ENCODE measurements at regions not wholly inside any gene's neighbourhood (a gene's known extent, or its start where the extent isn't known, plus 50 kb on each side); places are given as distances from the start of the nearest gene placed in this dataset.

DNA sequence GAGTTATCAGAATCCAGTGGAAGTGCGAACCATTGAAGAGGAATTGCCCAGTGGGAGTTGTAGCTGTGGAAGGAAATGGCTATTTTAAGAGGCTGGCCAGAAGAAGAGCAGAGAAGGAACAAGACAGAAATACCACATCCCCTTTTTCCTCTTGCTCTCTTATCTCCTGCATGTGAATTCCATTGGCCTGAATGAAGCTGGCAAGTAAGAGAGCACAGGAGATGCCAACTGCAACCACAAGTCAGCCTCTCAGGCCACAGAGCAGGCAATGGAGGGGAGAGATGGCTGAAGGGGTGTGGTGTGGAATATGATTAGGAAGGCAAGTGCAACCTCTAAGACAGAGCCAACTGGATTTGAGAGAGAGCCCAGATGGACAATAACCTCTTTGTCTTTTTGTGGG, 362.7 kb upstream of the IMPG1 start:
- H3K4me3 ChIP-seq (ENCODE audit: low read depth, low read length) = no peak overlapping the region
- TF ChIP-seq, protein P1, sequence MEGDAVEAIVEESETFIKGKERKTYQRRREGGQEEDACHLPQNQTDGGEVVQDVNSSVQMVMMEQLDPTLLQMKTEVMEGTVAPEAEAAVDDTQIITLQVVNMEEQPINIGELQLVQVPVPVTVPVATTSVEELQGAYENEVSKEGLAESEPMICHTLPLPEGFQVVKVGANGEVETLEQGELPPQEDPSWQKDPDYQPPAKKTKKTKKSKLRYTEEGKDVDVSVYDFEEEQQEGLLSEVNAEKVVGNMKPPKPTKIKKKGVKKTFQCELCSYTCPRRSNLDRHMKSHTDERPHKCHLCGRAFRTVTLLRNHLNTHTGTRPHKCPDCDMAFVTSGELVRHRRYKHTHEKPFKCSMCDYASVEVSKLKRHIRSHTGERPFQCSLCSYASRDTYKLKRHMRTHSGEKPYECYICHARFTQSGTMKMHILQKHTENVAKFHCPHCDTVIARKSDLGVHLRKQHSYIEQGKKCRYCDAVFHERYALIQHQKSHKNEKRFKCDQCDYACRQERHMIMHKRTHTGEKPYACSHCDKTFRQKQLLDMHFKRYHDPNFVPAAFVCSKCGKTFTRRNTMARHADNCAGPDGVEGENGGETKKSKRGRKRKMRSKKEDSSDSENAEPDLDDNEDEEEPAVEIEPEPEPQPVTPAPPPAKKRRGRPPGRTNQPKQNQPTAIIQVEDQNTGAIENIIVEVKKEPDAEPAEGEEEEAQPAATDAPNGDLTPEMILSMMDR (IDR thresholded peaks at IDR 0.05; ENCODE audit: borderline replicate concordance, insufficient read depth, low read depth, low read length) = no peak

GRCh38 chr6:76422511-76423213, 350.2 kb upstream of the IMPG1 start:
- TF ChIP-seq, protein P1 (IDR thresholded peaks at IDR 0.05; ENCODE audit: borderline replicate concordance, insufficient read depth, low read depth, low read length) = no peak
- no peak overlapping the region for H3K4me3 ChIP-seq (ENCODE audit: low read depth, low read length)

DNA sequence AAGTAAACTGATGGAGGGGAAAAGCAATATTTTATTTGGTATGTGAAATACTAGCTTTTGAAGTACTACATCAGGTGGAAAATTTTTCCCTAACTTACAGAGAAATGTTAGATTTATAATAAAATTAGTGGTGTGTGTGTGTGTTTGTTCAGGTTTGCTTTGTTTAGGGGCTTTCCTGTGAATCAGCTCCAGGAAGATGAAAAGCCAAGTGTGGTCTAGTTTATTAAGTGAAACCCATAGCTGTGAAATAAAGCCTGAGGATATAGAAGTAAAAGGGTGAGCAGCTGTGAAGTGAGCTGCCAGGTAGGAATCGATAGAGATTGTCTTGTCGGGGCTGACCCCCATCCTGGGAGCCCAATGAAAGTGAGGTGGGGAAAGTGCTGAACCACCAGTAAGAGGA, 347.6 kb upstream of the IMPG1 start:
- H3K4me3 ChIP-seq (ENCODE audit: low read depth, low read length) = no peak overlapping the region
- TF ChIP-seq, protein P1 (IDR thresholded peaks at IDR 0.05; ENCODE audit: borderline replicate concordance, insufficient read depth, low read depth, low read length) = no peak

- TF ChIP-seq, protein P1 (IDR thresholded peaks at IDR 0.05; ENCODE audit: borderline replicate concordance, insufficient read depth, low read depth, low read length) = no peak
- H3K4me3 ChIP-seq (ENCODE audit: low read depth, low read length) = no peak overlapping the region
Observed at GRCh38 chr6:76418560-76419223, 346.2 kb upstream of the IMPG1 start.

DNA sequence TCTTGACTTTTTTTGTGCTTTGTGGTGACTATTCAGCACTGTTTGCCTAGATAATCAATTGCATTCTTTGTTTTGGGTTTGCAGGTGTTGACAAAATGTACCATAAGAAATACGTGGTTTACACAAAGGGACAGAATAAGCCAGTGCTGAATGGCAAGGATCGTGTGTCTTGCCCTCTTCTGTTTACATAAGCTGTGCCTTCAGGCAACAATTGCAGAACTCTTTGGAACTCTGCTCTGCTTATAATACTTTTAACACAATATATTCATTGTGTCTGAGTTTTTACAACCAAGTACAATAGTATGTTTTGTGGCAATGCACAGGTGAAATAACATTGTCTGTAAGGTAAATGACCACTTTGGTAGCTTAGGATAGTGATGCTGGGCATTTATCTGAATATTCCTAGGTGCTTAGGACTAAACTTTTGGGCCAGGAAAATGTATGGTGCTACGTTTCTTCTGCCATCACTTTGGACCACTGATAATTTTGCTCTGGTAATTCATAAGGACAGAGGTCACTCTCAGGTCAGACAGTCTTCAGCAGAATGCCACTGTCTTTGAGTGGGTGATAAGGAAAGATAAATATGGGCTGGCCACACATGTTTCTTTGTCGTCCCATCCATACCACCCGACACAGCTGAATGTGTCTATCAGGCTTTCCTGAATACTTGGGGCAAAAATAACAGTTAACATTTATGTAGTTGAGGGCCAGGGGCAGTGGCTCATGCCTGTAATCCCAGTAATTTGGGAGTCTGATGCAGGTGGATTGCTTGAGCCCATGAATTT, 344.6 kb upstream of the IMPG1 start:
- TF ChIP-seq, protein P1 (IDR thresholded peaks at IDR 0.05; ENCODE audit: borderline replicate concordance, insufficient read depth, low read depth, low read length) = no peak
- no peak overlapping the region for H3K4me3 ChIP-seq (ENCODE audit: low read depth, low read length)

GRCh38 chr6:76403064-76403463, 330.6 kb upstream of the IMPG1 start:
- H3K4me3 ChIP-seq (ENCODE audit: low read depth, low read length) = no peak overlapping the region
- TF ChIP-seq, protein P1 (IDR thresholded peaks at IDR 0.05; ENCODE audit: borderline replicate concordance, insufficient read depth, low read depth, low read length) = no peak

Measured in GM12875 (cell line).